IPS DF 6.9 (cell line): ENCODE measurements at regions not wholly inside any gene's neighbourhood (a gene's known extent, or its start where the extent isn't known, plus 50 kb on each side); places are given as distances from the start of the nearest gene placed in this dataset.

Source experiments
- DNase-seq: peaks from one replicate; pipeline ENCODE4 v3.0.0-alpha.2; 2013; ENCODE audit warnings: low read depth, low spot score
- H3K27ac ChIP-seq: one replicate; pipeline ENCODE4 v1.5.1; 2013; ENCODE audit warnings: low read length, control low read depth
- H3K27me3 ChIP-seq: 2 replicates; pipeline ENCODE4 v1.6.1; 2013; ENCODE audit warnings: mild to moderate bottlenecking, low read length; ENCODE audit not compliant: control insufficient read depth, insufficient read depth
- H3K36me3 ChIP-seq: 2 replicates; pipeline ENCODE4 v1.6.1; 2013; ENCODE audit warnings: low read length; ENCODE audit not compliant: control insufficient read depth, insufficient read depth
- H3K4me1 ChIP-seq: 2 replicates; pipeline ENCODE4 v1.6.1; 2013; ENCODE audit warnings: low read length; ENCODE audit not compliant: control insufficient read depth, insufficient read depth
- H3K4me3 ChIP-seq: 2 replicates; pipeline ENCODE4 v1.5.1; 2013; ENCODE audit warnings: mild to moderate bottlenecking, low read length
- H3K9me3 ChIP-seq: 2 replicates; pipeline ENCODE4 v1.6.1; 2013; ENCODE audit warnings: low read length, inconsistent platforms; ENCODE audit not compliant: control insufficient read depth, insufficient read depth
- WGBS: extraction: QIAGEN DNeasy Blood & Tissue Kit; methylation state at CpG from one replicate; pipeline ENCODE4 v1.1.7; 2013; ENCODE audit warnings: mixed read lengths, missing lambda C conversion rate; ENCODE audit not compliant: insufficient read length, insufficient coverage; 5-methylcytosine and 5-hydroxymethylcytosine counted together

DNA sequence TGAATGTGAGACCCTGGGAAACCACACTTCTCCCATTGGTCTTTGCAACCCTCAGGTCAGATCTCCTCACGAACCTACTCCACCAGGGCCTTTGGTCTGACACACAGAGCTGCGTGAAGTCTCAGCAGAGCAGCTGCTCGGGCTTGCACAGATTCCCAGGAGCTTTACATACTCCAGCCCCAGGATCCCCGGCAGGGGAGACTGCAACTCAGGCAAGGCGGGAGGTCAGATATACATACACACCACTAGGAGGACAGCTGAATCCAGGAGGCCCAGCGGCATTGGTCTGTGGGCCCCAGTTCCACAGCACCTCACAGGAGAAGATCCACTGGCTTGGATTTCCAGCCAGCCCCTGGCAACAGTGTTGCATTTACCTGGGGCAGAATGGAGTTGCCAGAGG is 239.2 kb downstream of the GPAM start:
- Histone ChIP-seq H3K9me3 (no peaks in the 10 kb centered on the region), H3K36me3 (no peaks in the 10 kb centered on the region), H3K27me3 (no peaks in the 10 kb centered on the region), H3K27ac (no peak overlapping the region), H3K4me3 (no peak overlapping the region), H3K4me1 (no peaks in the 10 kb centered on the region)
- WGBS, result no CpG with 5 or more reads among the region's 6 CpGs
- DNase-seq, result no peak

DNA sequence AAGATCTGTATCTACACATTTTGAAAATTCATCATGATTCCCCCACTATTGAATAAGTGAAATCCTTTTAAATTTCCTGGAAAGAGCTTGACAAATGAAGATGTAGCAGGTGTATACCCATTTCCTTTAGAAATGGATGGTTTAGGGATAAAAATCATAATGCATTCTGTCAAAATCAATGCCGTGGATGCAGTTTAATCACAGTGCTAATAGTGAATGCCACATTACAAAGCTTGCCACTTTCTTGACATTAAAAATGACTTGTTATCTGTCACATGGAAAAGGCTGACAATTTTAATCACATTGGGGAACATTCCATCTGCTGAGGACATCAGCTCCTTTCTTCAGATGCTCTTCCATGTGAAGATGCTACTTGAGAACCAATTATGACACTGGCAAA is 229.6 kb downstream of the GPAM start:
- H3K27me3 ChIP-seq, result no peaks in the 10 kb centered on the region
- H3K36me3 ChIP-seq, result no peaks in the 10 kb centered on the region
- H3K4me1 ChIP-seq, result no peaks in the 10 kb centered on the region
- no CpG with 5 or more reads among the region's 1 CpG for WGBS
- H3K27ac ChIP-seq, result no peak overlapping the region
- no peaks in the 10 kb centered on the region for H3K9me3 ChIP-seq
- H3K4me3 ChIP-seq, result no peak overlapping the region
- DNase-seq, result no peak

DNA sequence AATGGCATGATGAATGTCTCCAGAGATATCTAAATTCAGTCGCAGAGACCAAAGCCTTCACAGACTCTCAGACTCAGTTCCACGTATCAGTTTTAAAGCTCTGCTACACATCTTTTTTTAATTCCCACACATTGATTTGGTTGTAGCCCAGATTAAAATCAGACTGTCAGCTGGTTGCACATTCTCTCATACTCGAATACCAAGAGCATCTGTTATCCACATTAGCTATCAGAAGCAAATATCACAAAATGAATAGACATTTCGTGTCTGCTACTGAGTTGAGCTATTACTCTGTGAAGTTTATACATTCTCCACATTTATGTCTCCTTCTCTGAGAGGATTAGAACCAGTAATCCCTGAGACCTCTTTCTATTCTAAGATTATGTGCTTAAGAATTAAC is 229.2 kb downstream of the GPAM start:
- no peak for DNase-seq
- H3K36me3 ChIP-seq, result no peaks in the 10 kb centered on the region
- no peaks in the 10 kb centered on the region for H3K4me1 ChIP-seq
- no peak overlapping the region for H3K27ac ChIP-seq
- no peaks in the 10 kb centered on the region for H3K9me3 ChIP-seq
- no CpG with 5 or more reads among the region's 4 CpGs for WGBS
- no peaks in the 10 kb centered on the region for H3K27me3 ChIP-seq
- H3K4me3 ChIP-seq, result no peak overlapping the region

DNA sequence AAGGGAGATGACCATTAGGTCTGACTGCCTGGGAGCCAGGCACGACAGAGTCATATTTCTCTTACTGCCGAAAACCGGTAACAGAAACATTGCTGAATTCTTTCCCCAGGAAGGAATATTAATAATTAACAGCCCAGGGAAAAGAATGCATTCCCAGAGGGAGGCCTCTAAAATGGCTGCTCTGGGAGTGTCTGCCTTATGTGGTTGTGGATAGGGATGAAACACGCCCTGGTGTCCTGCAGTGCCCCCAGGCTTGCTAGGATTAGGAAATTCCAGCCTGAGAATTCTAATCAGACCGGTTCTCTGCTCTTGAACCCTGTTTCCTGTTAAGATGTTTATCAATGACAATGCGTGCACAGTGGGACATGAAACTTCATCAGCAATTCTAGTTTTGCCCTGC is 226.7 kb downstream of the GPAM start:
- no CpG with 5 or more reads among the region's 6 CpGs for WGBS
- Histone ChIP-seq H3K4me3 (no peak overlapping the region), H3K36me3 (no peaks in the 10 kb centered on the region), H3K4me1 (no peaks in the 10 kb centered on the region), H3K9me3 (no peaks in the 10 kb centered on the region), H3K27me3 (no peaks in the 10 kb centered on the region), H3K27ac (no peak overlapping the region)
- DNase-seq, result no peak

DNA sequence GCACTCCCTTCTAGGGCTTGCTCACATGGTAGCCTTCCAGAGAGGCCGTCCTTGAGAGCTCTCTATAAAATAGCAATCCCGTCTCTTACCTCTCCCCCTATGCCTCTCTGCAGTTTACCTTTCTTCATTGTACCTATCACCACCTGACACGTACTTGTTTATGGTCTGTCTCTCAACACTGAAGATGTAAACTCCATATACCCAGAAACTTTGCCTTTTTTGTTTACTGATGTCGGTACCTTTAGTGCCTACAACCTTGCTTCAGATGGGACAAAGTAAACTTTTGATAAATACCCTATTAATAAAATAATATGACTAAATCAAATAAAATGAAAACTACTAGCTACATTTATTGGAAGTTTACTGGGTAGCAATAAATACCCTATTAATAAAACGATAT is 220.6 kb downstream of the GPAM start:
- Histone ChIP-seq H3K9me3 (no peaks in the 10 kb centered on the region), H3K4me3 (no peak overlapping the region), H3K27ac (no peak overlapping the region), H3K36me3 (no peaks in the 10 kb centered on the region), H3K4me1 (no peaks in the 10 kb centered on the region), H3K27me3 (no peaks in the 10 kb centered on the region)
- no CpG with 5 or more reads among the region's 5 CpGs for WGBS
- no peak for DNase-seq

DNA sequence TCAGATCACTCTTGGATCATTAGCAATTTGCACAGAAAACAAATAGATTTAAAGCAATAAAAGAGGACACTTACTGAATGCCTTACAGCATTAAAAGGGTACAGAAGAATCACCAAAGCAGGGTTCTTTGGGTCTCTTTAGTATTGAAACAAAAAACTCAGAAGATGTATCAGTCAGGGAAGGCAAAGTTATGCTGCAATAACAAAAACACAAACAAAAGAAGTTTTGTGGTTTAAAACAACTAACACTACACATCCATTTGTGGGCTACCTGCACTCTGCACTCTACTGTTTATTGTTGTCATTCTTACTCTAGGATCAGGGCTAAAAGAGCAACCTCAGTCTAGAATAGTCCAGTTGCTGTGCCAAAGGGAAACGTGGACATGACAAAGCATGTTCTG is 216.4 kb downstream of the GPAM start:
- Histone ChIP-seq H3K4me1 (no peaks in the 10 kb centered on the region), H3K27ac (no peak overlapping the region), H3K27me3 (no peaks in the 10 kb centered on the region), H3K9me3 (no peaks in the 10 kb centered on the region), H3K4me3 (no peak overlapping the region), H3K36me3 (no peaks in the 10 kb centered on the region)
- DNase-seq, result no peak
- WGBS, result no CpG with 5 or more reads among the region's 1 CpG

DNA sequence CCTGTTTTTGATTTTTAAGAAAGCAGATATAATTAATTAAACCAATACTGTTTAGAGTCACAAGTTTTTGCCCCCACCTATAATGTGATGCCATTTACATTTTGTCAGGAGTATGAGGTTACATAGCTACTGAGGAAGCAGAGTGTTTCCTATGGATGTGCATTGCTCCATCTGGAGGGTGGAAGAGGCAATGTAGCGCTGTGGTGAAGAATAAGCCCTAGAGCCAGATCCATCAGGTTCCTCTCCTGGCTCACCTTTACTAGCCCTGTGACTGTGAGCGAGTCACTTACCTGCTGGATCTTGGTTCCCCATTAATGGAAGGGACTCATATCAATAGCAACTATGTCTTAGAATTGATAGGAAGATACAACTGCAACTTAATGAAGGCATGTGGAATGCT is 216.0 kb downstream of the GPAM start:
- Histone ChIP-seq H3K9me3 (no peaks in the 10 kb centered on the region), H3K4me1 (no peaks in the 10 kb centered on the region), H3K36me3 (no peaks in the 10 kb centered on the region), H3K27me3 (no peaks in the 10 kb centered on the region), H3K27ac (no peak overlapping the region), H3K4me3 (no peak overlapping the region)
- DNase-seq, result no peak
- no CpG with 5 or more reads among the region's 2 CpGs for WGBS

DNA sequence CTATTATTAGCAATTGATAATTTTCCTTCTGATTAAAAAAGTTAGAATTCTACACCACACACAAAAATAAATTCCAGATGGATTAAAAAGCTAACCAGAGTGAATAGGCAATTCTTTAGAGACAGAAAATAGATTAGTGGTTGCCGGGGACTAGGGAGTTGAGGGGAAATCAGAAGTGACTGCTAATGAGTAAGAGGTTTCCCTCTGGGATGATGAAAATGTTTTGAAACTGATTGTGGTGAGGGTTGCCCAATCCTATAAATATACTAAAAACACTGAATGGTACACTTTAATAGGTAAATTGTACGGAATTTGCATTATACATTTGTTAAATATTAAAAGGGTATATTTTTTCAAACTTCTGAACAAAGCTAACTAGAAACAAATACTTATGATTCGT is 214.9 kb downstream of the GPAM start:
- Histone ChIP-seq H3K9me3 (no peaks in the 10 kb centered on the region), H3K27ac (no peak overlapping the region), H3K27me3 (no peaks in the 10 kb centered on the region), H3K4me1 (no peaks in the 10 kb centered on the region), H3K4me3 (no peak overlapping the region), H3K36me3 (no peaks in the 10 kb centered on the region)
- DNase-seq, result no peak
- no CpG with 5 or more reads among the region's 3 CpGs for WGBS

DNA sequence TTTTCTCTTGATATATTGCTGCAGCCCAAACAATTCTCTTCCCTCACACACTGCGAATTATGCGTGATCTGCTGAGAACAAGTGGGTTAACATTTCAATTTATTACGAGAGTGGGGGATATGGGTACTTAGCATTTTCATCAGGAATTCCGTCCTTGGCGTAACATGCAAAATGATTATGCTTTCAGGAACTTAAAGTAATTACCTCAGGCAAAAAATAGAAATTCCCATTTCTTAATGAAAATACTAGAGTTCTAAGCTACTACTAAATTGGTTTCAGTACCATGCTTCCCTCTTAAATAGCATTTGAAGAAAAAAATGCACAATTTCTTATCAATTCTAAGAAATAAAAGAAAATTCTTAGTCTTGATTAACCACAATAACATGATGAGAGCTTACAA is 213.5 kb downstream of the GPAM start:
- H3K36me3 ChIP-seq, result no peaks in the 10 kb centered on the region
- no CpG with 5 or more reads among the region's 5 CpGs for WGBS
- no peak overlapping the region for H3K4me3 ChIP-seq
- no peaks in the 10 kb centered on the region for H3K27me3 ChIP-seq
- no peaks in the 10 kb centered on the region for H3K9me3 ChIP-seq
- H3K4me1 ChIP-seq, result no peaks in the 10 kb centered on the region
- DNase-seq, result no peak
- no peak overlapping the region for H3K27ac ChIP-seq

DNA sequence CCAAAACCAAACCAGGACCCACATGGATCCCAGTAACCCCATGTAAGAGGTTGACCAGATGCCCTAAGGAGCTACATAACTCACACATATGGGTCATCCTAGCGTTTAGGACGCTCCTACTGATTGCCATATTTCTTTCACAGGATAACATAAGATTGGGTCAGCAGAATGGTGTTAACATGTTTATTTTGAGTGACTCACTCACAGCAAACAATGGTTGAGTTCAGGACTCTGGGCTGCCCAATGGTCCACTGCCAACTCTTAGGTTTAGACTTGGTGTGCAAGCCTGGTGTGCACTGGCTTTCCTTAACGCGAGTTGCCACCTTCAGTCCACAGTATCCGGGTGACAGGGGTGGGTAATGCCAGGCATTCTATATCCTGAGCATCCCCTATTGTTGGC is 211.5 kb downstream of the GPAM start:
- Histone ChIP-seq H3K27ac (no peak overlapping the region), H3K4me3 (no peak overlapping the region), H3K4me1 (no peaks in the 10 kb centered on the region), H3K36me3 (no peaks in the 10 kb centered on the region), H3K9me3 (no peaks in the 10 kb centered on the region), H3K27me3 (no peaks in the 10 kb centered on the region)
- no peak for DNase-seq
- no CpG with 5 or more reads among the region's 5 CpGs for WGBS

DNA sequence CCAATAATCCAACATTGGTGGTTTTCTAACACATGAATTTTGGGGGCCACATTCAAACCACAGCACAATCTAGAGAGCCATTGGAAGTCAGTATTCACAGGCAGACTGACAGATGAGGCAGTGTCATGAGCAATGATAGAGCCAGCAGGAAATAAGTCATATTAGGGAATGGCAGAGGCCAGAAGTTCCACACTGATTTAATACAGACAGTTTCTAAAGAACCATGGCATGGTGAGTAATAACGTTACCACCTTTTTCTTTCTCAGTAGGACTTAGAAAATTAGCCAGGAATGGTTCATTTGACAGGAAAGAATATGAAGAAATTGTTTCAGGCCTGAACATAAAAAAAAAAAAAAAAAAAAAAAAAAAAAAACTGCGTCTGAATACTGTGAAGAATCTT is 210.3 kb downstream of the GPAM start:
- Histone ChIP-seq H3K27ac (no peak overlapping the region), H3K9me3 (no peaks in the 10 kb centered on the region), H3K4me3 (no peak overlapping the region), H3K36me3 (no peaks in the 10 kb centered on the region), H3K27me3 (no peaks in the 10 kb centered on the region), H3K4me1 (no peaks in the 10 kb centered on the region)
- no peak for DNase-seq
- no CpG with 5 or more reads among the region's 2 CpGs for WGBS
